GM18858 (cell line): ENCODE measurements at regions not wholly inside any gene's neighbourhood (a gene's known extent, or its start where the extent isn't known, plus 50 kb on each side); places are given as distances from the start of the nearest gene placed in this dataset.

Experiments
- ATAC-seq: cut with Tn5 transposase; IDR thresholded peaks from one replicate; pipeline ENCODE4 v1.9.1; 2021; ENCODE audit not compliant: unreplicated experiment

DNA sequence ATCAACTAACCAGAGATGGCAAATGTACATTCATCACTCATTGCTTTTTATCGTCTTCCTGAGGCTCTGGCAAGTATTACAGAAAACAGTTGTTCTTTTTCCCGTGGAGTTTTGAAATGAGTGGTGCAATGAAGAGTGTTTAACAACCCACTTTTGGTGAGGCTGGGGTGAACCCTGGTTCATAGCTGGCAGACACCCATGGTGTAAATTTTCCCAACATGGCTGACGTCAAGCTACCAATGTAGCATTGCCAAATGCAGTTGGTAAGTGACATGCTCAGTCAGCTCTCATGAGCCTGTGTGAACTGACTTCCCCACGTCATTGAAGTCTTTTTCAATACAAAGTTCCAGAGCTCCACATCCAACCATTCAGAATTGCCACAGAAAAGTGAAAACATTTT is 386.2 kb downstream of the TMEM114 start:
- no peak for ATAC-seq

DNA sequence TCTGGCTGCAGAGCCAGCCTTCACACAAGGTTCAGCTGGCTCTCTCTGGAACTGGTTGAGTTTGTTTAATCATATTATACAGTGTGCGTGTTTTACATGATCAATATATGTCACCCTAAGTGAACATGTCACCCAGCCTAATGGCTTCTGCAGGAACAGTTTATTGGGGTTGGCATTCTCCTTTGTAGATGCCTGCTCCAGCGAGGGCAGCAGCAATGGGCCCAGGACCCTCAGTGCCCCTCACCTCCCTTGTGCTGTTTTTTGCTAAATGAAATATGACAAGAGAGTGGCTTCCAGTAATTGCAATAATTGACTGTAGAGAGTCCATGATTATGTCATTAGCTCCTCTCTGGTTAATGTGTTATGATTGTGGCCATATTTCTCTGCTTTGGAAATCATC is 387.2 kb downstream of the TMEM114 start:
- no peak for ATAC-seq

DNA sequence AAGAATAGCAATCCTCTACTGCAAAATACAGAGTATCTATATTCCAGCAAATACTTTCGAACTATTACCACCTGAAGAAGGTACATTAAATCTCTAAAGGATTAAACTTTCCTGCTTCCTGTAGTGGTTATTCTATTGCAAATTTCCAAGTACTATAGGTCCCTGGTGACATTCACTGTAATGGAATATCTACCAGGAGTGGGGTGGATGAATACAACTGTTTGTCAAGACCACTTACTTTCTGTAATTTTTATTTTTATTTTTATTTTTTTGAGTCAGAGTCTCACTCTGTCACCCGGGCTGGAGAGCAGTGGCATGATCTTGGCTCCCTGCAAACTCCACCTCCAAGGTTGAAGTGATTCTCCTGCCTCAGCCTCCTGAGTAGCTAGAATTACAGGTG is 389.5 kb downstream of the TMEM114 start:
- ATAC-seq: no peak

DNA sequence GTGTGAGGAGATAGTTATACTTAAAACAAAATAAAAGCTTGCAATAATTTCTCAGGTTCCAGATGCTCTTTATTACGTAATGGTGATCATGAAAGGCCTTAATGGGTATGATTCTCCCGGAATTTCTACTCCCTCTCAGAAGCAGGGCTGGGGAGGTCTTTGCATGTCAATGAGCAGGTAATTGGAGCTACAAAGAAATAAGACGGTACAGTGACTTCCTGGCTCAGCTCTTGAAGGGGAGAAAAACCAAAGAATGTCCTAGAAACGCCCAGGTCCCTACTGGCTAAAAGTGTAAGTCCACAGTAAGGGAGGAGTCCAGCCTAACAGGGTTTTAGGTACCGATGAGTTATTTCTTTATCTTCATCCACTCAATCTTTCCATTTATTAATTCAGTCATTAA is 390.9 kb downstream of the TMEM114 start:
- ATAC-seq: no peak

DNA sequence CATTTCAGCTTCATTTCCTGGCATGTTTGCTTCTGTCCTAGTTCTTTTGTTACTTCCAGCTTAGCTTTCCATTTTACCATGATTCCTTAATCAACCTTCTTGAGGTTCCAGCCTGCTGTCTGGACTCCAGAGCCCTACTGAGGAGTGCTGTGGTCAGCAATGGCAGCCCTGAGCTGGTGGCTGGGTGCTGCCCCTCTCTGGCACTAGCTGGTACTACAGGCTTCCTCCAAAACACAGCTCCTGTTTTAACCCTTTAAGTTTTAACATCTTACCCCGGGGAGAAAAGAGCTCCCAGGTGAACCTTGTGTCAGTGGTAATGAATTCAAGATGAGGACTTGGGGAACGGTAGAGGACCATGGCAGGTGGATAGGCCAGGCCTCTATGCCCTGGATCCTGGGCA is 395.5 kb downstream of the TMEM114 start:
- no peak for ATAC-seq

DNA sequence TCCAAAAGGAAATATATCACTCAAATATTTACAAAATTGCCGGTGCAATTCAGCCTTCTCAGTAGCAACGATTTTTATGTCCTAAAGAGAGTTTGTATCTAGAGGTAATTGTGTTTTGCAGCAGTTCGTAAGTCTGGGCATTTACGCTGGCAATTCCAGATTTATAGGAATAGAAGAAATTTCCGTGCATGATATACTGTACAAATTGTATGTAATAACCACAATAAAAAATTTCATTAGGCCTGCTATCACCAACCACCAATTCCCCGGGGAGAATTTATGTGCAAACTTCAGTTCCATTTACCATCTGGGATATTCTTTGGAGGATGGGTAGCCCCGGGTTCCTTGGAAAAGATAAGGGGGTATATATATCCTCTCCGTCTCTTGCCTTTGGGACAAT is 401.5 kb downstream of the TMEM114 start:
- ATAC-seq: no peak

DNA sequence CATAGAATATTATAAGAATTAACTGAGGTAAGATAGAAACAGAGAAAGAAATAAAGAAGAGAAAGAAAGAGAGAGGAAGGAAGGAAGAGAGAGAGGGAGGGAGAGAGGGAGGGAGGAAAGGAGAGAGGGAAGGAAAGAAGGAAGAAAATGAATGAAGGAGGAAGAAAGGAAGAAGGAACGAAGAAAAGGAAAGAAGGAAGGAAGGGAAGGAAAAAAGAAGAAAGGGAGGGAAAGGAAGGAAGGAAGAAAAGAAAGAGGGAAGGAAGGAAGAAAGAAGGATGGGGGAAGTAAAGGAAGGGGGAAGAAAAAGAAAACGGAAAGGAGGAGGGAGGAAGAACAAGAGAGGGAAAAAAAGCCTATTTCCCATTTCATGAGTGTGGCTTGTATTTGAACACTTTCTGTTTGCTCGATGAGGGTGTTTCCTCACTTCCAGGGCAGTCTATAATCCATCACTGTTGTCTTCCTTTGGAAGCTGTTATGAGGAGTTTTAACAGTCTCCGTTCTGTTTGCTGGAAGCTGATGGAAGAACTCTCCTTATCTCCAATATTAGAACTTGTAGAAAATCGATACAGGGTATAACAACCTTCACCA is 402.4 kb downstream of the TMEM114 start:
- no peak for ATAC-seq

DNA sequence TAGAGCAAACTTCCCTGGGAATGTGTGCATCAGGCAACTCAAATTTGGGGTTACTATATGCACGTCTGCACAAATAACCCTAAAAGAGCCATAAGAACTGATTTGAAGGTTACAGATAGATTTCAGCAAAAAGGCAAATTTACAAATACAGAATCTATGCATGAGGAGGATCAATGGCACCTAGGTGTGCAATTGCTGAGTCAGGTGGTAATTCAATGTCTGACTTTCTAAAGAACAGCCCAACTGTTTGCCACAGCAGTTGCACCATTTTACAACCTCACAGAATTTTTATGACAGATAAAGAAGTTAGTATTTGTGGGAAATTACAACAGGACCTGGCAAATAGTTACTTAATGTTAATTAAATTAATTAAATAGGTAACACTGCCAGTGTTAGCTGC is 405.5 kb downstream of the TMEM114 start:
- ATAC-seq: no peak

DNA sequence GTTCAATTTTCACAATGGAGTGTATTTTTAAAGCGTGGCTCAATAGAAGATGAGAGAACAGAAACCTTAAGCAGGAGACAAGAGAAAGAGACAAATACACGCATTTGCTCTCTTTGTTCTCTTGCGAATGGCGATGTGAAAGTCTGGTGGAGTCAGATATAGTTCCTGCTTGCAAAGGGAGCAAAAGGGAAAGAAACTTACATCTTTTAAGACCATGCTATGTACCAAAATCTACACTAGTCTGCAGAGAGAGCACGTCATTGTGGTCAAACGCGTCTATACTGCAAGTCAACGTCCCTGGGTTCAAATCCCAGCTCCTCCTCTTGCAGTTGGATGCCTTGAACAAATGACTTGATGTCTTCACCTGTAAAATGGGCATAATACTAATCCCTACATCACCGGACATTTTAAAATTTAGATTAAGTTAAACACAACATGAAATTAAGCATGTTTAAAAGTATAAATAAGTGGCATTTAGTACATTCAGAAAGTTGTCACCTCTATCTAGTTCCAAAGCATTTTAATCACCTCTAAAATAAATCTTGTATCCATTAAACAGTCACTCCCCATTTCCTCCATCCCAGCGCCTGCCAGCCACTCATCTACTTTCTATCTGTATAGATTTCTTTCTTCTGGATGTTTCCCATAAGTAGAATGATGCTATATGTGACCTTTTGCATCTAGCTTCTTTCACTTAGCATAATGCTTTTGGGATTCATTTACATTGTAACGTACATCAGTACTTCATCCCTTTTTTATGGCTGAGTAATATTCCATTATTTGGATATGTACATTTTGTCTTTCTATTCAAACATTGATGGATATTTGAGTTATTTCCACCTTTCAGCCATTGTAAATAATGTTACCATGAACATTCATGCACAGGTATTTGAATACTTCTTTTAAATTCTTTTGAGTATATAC is 406.9 kb downstream of the TMEM114 start:
- ATAC-seq: no peak

DNA sequence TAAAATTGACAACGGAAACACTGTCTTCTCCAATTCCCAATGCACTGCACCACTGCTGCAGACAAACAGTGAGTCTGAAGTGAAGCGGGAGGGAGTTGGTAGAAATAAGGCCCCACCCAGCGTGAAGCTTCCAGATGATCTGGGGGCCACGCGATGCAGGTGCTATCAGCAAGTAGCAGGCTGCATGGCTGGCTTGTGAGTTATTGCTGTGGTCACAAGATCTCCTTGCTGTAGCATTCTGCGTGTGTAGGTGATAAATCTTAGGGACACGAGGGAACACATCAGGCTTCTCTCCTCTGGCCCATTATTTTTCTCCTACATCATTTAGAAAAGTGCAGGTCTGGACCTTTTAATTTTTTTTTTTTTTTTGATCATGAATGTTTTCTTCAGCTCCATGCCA is 407.6 kb downstream of the TMEM114 start:
- ATAC-seq: no peak

DNA sequence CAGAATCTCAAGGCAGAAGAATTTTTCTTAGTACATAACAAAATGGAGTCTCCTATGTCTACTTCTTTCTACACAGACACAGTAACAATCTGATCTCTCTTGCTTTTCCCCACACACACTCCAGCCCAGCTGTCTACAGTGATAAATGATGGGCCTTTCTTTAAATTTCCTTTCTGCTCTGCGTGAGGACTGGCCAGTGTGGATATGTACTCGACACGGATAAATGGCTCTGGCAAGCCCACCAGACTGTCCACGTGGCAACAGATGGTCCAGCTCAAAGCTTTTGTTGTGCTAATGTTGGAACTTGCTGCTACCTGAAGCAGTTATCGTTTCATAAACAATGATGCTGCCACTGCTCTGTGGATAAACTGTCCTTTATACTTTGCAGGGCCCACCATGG is 410.7 kb downstream of the TMEM114 start:
- ATAC-seq: no peak

DNA sequence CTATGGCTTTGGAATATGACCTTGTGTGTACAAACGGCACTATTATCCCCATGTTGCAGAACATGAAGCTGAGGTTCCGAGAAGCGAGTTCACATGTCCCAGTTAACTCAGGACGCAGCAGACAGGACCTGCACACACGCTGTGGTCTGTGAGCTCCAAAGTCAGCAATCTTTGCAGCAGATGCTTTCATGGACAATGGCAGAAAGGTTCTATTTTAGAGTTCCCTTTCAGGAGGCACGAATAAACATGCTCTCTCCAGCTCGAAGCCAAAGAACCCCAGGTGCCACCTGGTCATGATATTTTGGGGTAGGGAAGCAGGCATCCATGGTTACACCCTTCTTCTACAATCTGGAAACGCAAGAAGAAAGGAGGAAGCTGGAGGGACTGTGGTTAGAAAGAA is 412.0 kb downstream of the TMEM114 start:
- no peak for ATAC-seq

DNA sequence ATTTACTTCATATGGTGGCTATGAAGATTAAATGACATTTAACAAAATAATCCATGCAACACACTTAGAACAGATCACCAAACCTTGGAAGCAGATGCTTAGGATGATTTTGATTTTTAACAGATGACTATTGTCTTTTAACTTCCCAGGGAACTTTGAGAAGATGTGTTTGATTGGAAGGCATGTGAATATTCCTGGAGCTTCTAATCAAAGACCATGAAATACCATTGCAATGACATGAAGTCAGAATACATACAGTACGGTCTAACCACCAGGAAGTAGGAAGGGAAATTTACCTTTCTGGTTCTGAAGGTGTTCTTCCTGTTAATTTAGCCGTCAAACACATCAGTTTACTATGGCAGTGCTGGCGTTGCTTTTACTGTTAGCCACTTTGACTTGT is 414.9 kb downstream of the TMEM114 start:
- ATAC-seq: no peak

DNA sequence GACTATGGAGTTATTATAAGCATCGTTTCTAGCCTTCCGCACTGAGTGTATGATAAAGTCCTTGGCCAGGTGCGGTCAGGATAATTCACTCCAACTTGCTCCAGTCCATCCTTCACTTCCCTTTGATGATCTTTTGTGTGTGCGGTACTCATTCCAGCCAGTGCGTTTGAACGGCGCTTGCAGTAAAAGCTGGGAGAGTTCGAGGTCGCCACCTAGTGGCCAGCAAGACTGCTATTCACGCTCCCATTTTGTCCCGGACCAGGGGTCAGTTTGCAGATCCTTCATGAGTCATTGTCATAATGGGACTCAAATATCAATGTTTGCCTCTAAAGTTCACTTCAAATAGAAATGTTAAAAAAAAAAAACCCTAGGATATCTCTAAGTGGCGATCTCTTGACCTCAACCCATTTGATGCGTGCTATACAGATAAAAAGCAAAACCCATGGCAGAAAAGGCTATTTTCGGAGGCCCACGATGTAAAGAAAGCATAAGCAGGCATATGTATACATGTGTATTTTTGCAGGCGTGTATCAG is 417.1 kb downstream of the TMEM114 start:
- ATAC-seq: no peak

DNA sequence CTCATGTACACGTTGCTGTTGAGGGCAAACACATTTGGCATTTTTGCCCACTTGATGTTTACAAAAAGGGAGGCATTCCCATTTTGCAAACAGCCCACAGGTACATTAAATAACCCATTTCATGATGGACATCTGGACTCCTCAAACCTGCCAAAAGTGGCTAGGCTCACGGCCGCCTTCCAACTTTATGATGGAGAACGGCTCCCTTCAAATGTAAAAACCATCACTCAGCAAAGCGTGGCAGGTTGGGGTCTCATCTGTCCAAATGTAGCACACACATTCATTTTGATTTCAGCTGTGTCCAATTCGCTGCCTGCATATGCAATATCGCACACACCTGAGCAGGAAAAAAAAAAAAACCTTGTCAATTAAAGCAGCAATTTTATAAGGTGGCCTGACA is 417.8 kb downstream of the TMEM114 start:
- no peak for ATAC-seq

DNA sequence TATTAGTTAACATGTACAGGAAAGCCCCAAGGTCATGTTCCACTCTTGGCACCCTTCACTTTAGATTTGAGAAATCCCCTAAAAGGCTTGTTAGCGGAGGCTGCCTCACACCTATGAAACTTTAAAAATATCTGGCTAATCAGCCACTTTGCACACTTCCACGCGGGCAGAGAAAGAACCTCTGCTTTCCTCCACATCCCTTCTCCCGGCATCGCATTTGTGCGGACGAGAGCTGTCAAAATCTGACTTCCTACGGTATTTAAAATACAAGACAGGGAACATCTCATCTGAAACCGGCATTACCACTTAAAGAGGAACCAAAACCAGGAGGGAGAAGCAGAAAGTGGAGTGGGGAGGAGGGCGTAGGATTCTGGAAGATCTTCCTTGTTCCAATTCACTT is 422.3 kb downstream of the TMEM114 start:
- ATAC-seq: no peak

DNA sequence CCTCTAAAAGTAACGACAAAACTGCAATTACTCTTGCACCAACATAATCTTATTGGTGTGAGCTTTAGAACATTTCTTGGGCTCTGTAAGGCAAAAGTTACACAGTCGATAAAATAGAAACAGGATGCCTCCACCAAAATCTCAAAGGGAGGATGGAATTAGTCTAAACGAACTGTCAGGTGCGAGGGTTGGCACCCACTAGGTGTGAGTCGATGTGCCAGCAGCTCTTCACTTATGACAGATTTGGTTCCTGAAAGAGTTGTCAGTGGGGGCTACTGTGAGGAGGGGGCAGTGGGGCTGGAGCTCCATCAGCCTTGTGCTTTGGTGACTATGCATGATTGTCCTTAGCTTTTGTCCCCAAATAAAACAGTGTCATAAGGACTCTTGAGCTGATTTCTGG is 422.9 kb downstream of the TMEM114 start:
- ATAC-seq: no peak

DNA sequence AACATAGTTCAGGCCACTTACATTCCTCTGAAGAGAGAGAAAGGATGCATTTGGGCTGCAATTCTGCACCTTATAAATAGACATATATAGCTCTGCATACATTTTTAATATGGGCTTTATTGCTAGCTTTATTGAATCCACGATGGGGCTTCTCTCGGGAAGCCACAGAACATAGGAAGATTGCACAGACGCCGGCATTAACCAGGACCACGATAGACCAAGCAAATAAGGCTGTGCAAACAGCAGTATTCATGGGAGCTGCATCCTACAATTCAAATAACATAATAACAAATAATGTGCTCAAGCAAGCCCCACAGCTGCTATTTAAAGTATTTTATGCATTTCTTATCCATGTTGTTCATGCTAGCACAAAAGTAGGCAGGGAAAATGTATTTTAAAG is 432.3 kb downstream of the TMEM114 start:
- ATAC-seq: no peak

DNA sequence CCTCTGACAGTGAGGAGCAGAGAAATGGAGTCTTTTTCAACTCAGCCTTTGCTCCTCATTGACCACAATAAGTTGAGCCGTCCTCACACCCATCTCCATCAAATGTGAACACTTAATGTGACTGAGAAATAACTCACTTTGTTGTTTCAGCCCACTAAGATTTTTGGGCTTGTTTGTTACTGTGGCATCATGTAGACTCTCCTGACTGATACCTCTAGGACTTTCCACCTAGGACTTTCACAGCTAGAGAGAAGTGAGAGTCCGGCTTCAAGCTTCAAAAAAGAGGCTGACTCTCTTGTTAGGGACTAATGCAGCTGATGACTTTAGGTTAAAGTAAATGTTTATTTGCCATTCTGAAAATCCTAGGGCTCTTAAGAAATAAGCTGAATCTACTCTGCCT is 435.0 kb downstream of the TMEM114 start:
- no peak for ATAC-seq

DNA sequence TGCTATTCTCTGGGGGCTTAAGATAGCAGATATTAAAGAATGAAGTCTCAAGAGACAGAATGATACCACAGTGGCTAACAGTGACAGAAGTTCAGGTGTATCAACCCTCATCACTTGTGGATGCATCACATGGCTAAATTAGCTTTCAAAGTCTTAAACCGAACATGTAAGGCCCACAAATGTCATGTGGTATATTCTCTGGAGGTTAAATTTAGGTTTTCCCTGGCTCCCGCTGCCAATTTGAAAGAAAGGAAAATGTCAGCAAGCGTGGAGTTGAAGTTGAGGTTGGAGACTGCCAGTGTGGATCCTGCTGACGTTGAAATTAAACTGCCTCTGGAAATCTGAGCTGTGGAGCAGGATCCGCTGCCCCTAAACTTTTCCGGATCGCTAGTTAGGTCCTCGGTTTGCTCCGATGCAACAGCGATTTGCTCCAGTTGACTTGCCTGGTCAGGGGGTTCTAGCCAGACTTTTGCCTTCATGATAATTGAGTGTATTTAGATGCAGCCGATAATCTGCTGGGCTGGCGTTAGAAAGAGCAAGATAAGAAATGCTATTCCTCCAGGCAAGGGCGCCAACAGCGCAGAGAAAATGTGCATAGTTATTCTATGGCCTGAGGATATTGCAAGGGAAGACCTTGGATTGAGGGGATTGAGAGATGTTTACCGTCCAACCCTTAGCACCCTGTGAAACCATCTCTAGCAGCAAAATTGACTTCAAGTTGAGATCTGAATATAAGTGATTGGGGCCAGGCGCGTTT is 443.9 kb downstream of the TMEM114 start:
- no peak for ATAC-seq

DNA sequence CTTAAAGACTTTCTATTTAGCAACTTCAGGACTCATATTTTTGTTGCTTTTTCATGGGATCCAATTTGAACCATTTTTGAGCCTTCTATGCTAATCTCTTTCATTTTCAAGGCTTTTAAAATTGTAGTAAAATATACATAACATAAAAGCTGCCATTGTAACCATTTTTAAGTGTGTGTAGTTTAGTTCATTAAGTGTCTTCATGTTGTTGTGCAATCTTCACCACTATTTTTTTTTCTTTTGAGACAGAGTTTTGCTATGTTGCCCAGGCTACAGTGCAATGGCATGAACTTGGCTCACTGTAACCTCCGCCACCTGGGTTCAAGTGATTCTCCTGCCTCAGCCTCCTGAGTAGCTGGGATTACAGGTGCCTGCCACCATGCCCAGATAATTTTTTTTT is 451.6 kb downstream of the TMEM114 start:
- no peak for ATAC-seq

DNA sequence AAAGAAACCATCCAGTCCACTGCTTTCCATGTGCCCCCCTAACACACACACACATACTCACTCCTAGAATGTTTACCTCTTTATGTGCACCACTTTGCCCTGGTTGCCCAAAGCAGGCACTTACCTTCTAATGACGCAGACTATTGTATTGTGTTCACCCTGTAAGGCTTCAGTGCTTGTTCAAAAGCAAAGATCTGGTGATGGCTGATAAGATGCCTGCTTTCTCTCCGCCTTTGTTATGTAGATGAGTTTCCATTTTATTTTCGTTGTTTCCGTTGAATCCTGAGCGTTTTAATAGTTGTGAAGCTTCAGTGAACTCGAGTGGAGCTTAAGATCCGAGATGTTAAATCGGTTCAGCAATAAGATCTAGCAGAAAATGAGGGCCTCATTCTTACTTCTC is 452.7 kb downstream of the TMEM114 start:
- ATAC-seq: no peak
